Central memory CD8-positive, alpha-beta T cell (primary cell): ENCODE measurements at regions not wholly inside any gene's neighbourhood (a gene's known extent, or its start where the extent isn't known, plus 50 kb on each side); places are given as distances from the start of the nearest gene placed in this dataset.
A peak's percentile ranks its signal among the peaks of the same experiment; 100 is the strongest.

Source experiments
- ATAC-seq: fragments of 150-1000 bp; cut with Tn5 transposase; replicated peaks from 2 replicates; pipeline ENCODE4 v1.10.0; 2022; ENCODE audit warnings: mild to moderate bottlenecking, moderate FRiP score, moderate number of reproducible peaks; ENCODE audit not compliant: poor library complexity, severe bottlenecking; ENCODE audit errors: extremely low read depth
- DNase-seq, 2 donors: peaks; one replicate each; pipeline ENCODE4 v3.0.0; 2021; ENCODE audit warnings: low spot score in 2 of 2
- H3K27ac Mint-ChIP-seq: one replicate; pipeline ENCODE4 v1.8.0; 2022; ENCODE audit warnings: low read depth, mild to moderate bottlenecking, moderate library complexity, mixed read lengths
- H3K27me3 Mint-ChIP-seq: one replicate; pipeline ENCODE4 v1.8.0; 2022; ENCODE audit warnings: mixed read lengths
- H3K36me3 Mint-ChIP-seq: one replicate; pipeline ENCODE4 v1.8.0; 2022; ENCODE audit warnings: mild to moderate bottlenecking, moderate library complexity, mixed read lengths; ENCODE audit not compliant: insufficient read depth
- H3K4me1 Mint-ChIP-seq: one replicate; pipeline ENCODE4 v1.8.0; 2022; ENCODE audit warnings: mixed read lengths
- H3K4me3 Mint-ChIP-seq: one replicate; pipeline ENCODE4 v1.8.0; 2022; ENCODE audit warnings: mild to moderate bottlenecking, moderate library complexity, mixed read lengths
- H3K9me3 Mint-ChIP-seq: one replicate; pipeline ENCODE4 v1.8.0; 2022; ENCODE audit warnings: mixed read lengths

GRCh38 chr13:86710896-86711295 is 911.7 kb upstream of the SLITRK6 start:
- H3K4me3 Mint-ChIP-seq, result no peak overlapping the region
- H3K27ac Mint-ChIP-seq, result no peak overlapping the region
- DNase-seq, result no peak
- H3K9me3 Mint-ChIP-seq, result peaks cover 24% of the 10 kb centered on the region
- H3K27me3 Mint-ChIP-seq, result no peaks in the 10 kb centered on the region
- ATAC-seq, result no peak
- peaks cover 2% of the 10 kb centered on the region for H3K36me3 Mint-ChIP-seq
- H3K4me1 Mint-ChIP-seq, result no peaks in the 10 kb centered on the region

- no peaks in the 10 kb centered on the region for H3K36me3 Mint-ChIP-seq
- H3K27me3 Mint-ChIP-seq, result no peaks in the 10 kb centered on the region
- no peak for ATAC-seq
- peaks cover 46% of the 10 kb centered on the region for H3K9me3 Mint-ChIP-seq
- no peaks in the 10 kb centered on the region for H3K4me1 Mint-ChIP-seq
- H3K27ac Mint-ChIP-seq, result no peak overlapping the region
- DNase-seq, result no peak
- H3K4me3 Mint-ChIP-seq, result no peak overlapping the region
Measured at GRCh38 chr13:86714495-86714894, 915.3 kb upstream of the SLITRK6 start.

GRCh38 chr13:86725105-86725504 is 925.9 kb upstream of the SLITRK6 start:
- H3K4me1 Mint-ChIP-seq, result no peaks in the 10 kb centered on the region
- H3K27ac Mint-ChIP-seq, result no peak overlapping the region
- no peak for ATAC-seq
- peaks cover 9% of the 10 kb centered on the region for H3K9me3 Mint-ChIP-seq
- no peaks in the 10 kb centered on the region for H3K36me3 Mint-ChIP-seq
- H3K27me3 Mint-ChIP-seq, result no peaks in the 10 kb centered on the region
- H3K4me3 Mint-ChIP-seq, result no peak overlapping the region
- no peak for DNase-seq

GRCh38 chr13:86729206-86729605 is 930.0 kb upstream of the SLITRK6 start:
- DNase-seq (no peak), ATAC-seq (no peak)
- no peaks in the 10 kb centered on the region for H3K36me3 Mint-ChIP-seq
- no peak overlapping the region for H3K27ac Mint-ChIP-seq
- H3K27me3 Mint-ChIP-seq, result no peaks in the 10 kb centered on the region
- peaks cover 15% of the 10 kb centered on the region for H3K9me3 Mint-ChIP-seq
- H3K4me1 Mint-ChIP-seq, result no peaks in the 10 kb centered on the region
- H3K4me3 Mint-ChIP-seq, result no peak overlapping the region

- H3K27me3 Mint-ChIP-seq, result no peaks in the 10 kb centered on the region
- DNase-seq (no peak), ATAC-seq (no peak)
- H3K9me3 Mint-ChIP-seq, result peaks cover 21% of the 10 kb centered on the region
- H3K27ac Mint-ChIP-seq, result no peak overlapping the region
- H3K36me3 Mint-ChIP-seq, result no peaks in the 10 kb centered on the region
- H3K4me3 Mint-ChIP-seq, result no peak overlapping the region
- H3K4me1 Mint-ChIP-seq, result no peaks in the 10 kb centered on the region
Measured at GRCh38 chr13:86731987-86732386, 932.8 kb upstream of the SLITRK6 start.

GRCh38 chr13:86737334-86737932 is 933.7 kb upstream of the SLITRK5 start:
- ATAC-seq (no peak), DNase-seq (no peak)
- H3K36me3 Mint-ChIP-seq, result no peaks in the 10 kb centered on the region
- H3K27ac Mint-ChIP-seq, result no peak overlapping the region
- no peak overlapping the region for H3K4me3 Mint-ChIP-seq
- H3K9me3 Mint-ChIP-seq, result peaks cover 21% of the 10 kb centered on the region
- no peaks in the 10 kb centered on the region for H3K4me1 Mint-ChIP-seq
- no peaks in the 10 kb centered on the region for H3K27me3 Mint-ChIP-seq

GRCh38 chr13:86741762-86742285 is 929.3 kb upstream of the SLITRK5 start:
- Mint-ChIP-seq H3K4me1 (no peaks in the 10 kb centered on the region), H3K9me3 (peaks cover under 1% of the 10 kb centered on the region), H3K36me3 (no peaks in the 10 kb centered on the region), H3K27ac (no peak overlapping the region), H3K4me3 (no peak overlapping the region), H3K27me3 (no peaks in the 10 kb centered on the region)
- ATAC-seq (no peak), DNase-seq (no peak)

GRCh38 chr13:86757236-86757978 is 913.8 kb upstream of the SLITRK5 start:
- no peaks in the 10 kb centered on the region for H3K27me3 Mint-ChIP-seq
- H3K9me3 Mint-ChIP-seq, result peaks cover 51% of the 10 kb centered on the region
- ATAC-seq (peak; percentile 38), DNase-seq (no peak)
- H3K4me3 Mint-ChIP-seq, result no peak overlapping the region
- no peaks in the 10 kb centered on the region for H3K4me1 Mint-ChIP-seq
- no peak overlapping the region for H3K27ac Mint-ChIP-seq
- H3K36me3 Mint-ChIP-seq, result no peaks in the 10 kb centered on the region

GRCh38 chr13:86758116-86758515 is 913.1 kb upstream of the SLITRK5 start:
- H3K4me1 Mint-ChIP-seq, result no peaks in the 10 kb centered on the region
- no peak for ATAC-seq
- no peak for DNase-seq
- no peaks in the 10 kb centered on the region for H3K36me3 Mint-ChIP-seq
- H3K9me3 Mint-ChIP-seq, result peaks cover 54% of the 10 kb centered on the region
- no peak overlapping the region for H3K4me3 Mint-ChIP-seq
- no peak overlapping the region for H3K27ac Mint-ChIP-seq
- H3K27me3 Mint-ChIP-seq, result no peaks in the 10 kb centered on the region

GRCh38 chr13:86760620-86761019 is 910.6 kb upstream of the SLITRK5 start:
- H3K9me3 Mint-ChIP-seq, result peaks cover 59% of the 10 kb centered on the region
- no peaks in the 10 kb centered on the region for H3K27me3 Mint-ChIP-seq
- DNase-seq, result no peak
- H3K27ac Mint-ChIP-seq, result no peak overlapping the region
- H3K4me3 Mint-ChIP-seq, result no peak overlapping the region
- no peaks in the 10 kb centered on the region for H3K4me1 Mint-ChIP-seq
- no peaks in the 10 kb centered on the region for H3K36me3 Mint-ChIP-seq
- ATAC-seq, result no peak

GRCh38 chr13:86765462-86765861 is 905.7 kb upstream of the SLITRK5 start:
- H3K4me3 Mint-ChIP-seq, result no peak overlapping the region
- no peak for ATAC-seq
- H3K27me3 Mint-ChIP-seq, result no peaks in the 10 kb centered on the region
- no peak overlapping the region for H3K27ac Mint-ChIP-seq
- no peaks in the 10 kb centered on the region for H3K4me1 Mint-ChIP-seq
- DNase-seq, result no peak
- no peaks in the 10 kb centered on the region for H3K36me3 Mint-ChIP-seq
- peaks cover 34% of the 10 kb centered on the region for H3K9me3 Mint-ChIP-seq

GRCh38 chr13:86788616-86789015 is 882.6 kb upstream of the SLITRK5 start:
- Mint-ChIP-seq H3K27ac (no peak overlapping the region), H3K4me3 (no peak overlapping the region), H3K36me3 (no peaks in the 10 kb centered on the region), H3K27me3 (no peaks in the 10 kb centered on the region), H3K4me1 (no peaks in the 10 kb centered on the region), H3K9me3 (peaks cover 36% of the 10 kb centered on the region)
- ATAC-seq (no peak), DNase-seq (no peak)

GRCh38 chr13:86792153-86792651 is 879.0 kb upstream of the SLITRK5 start:
- ATAC-seq (no peak), DNase-seq (no peak)
- Mint-ChIP-seq H3K27me3 (no peaks in the 10 kb centered on the region), H3K4me3 (no peak overlapping the region), H3K36me3 (no peaks in the 10 kb centered on the region), H3K9me3 (peaks cover 30% of the 10 kb centered on the region), H3K27ac (no peak overlapping the region), H3K4me1 (no peaks in the 10 kb centered on the region)
